Esophagus (tissue), 2 donors: ENCODE measurements at regions not wholly inside any gene's neighbourhood (a gene's known extent, or its start where the extent isn't known, plus 50 kb on each side); places are given as distances from the start of the nearest gene placed in this dataset.

Experiments
- H3K27ac ChIP-seq, 2 donors: one replicate each; pipeline ENCODE4 v1.5.1; 2013; ENCODE audit warnings: low read depth in 2 of 2, mild to moderate bottlenecking in 2 of 2, inconsistent platforms in 1 of 2, low read length in 1 of 2, moderate library complexity in 1 of 2
- H3K27me3 ChIP-seq, 2 donors: one replicate each; pipeline ENCODE4 v1.6.1; 2013; ENCODE audit warnings: low read length in 2 of 2, control low read depth in 1 of 2, mild to moderate bottlenecking in 1 of 2; ENCODE audit not compliant: insufficient read depth in 2 of 2, control insufficient read depth in 1 of 2
- H3K36me3 ChIP-seq, 2 donors: one replicate each; pipeline ENCODE4 v1.6.1; 2013; ENCODE audit warnings: low read length in 1 of 2; ENCODE audit not compliant: control insufficient read depth in 2 of 2, insufficient read depth in 2 of 2
- H3K4me1 ChIP-seq, 2 donors: one replicate each; pipeline ENCODE4 v1.6.1; 2013; ENCODE audit warnings: low read length in 1 of 2; ENCODE audit not compliant: control insufficient read depth in 2 of 2, insufficient read depth in 2 of 2
- H3K4me3 ChIP-seq, 2 donors: one replicate each; pipeline ENCODE4 v1.5.1; 2013; ENCODE audit warnings: low read length in 2 of 2, mild to moderate bottlenecking in 2 of 2, low read depth in 1 of 2, moderate library complexity in 1 of 2
- H3K9me3 ChIP-seq, 2 donors: one replicate each; pipeline ENCODE4 v1.6.1; 2013; ENCODE audit warnings: mild to moderate bottlenecking in 2 of 2, low read depth in 1 of 2, low read length in 1 of 2, moderate library complexity in 1 of 2; ENCODE audit not compliant: control insufficient read depth in 2 of 2, insufficient read depth in 1 of 2
- WGBS, 2 donors: extraction: QIAGEN DNeasy Blood & Tissue Kit; methylation state at CpG; one replicate each; pipeline ENCODE4 v1.1.7; 2013; 5-methylcytosine and 5-hydroxymethylcytosine counted together
- donor health status: healthy with polysubstance abuse.
- donor health status: Bipolar disorder and iron deficiency.

- Histone ChIP-seq H3K4me1 (no peaks in the 10 kb centered on the region), H3K27me3 (peaks cover 0 to 2% of the 10 kb centered on the region in 2 donors), H3K36me3 (no peaks in the 10 kb centered on the region), H3K9me3 (no peaks in the 10 kb centered on the region), H3K4me3 (no peak overlapping the region), H3K27ac (no peak overlapping the region)
- WGBS, 2 donors, result 54 to 59% methylated on average over 2 of the region's 2 CpGs
These were observed 706.8 kb upstream of the MBL2 start for GRCh38 chr10:53479365-53479764.

GRCh38 chr10:53477313-53477675, 704.7 kb upstream of the MBL2 start:
- Histone ChIP-seq H3K27me3 (peaks cover 0 to 2% of the 10 kb centered on the region in 2 donors), H3K4me1 (no peaks in the 10 kb centered on the region), H3K4me3 (no peak overlapping the region), H3K36me3 (no peaks in the 10 kb centered on the region), H3K9me3 (no peaks in the 10 kb centered on the region), H3K27ac (no peak overlapping the region)
- 63 to 68% methylated on average over 1 of the region's 1 CpG for WGBS, 2 donors

- H3K27ac ChIP-seq, result no peak overlapping the region
- no peaks in the 10 kb centered on the region for H3K36me3 ChIP-seq
- WGBS, 2 donors, result 54 to 63% methylated on average over 3 of the region's 3 CpGs
- H3K4me3 ChIP-seq, result no peak overlapping the region
- H3K9me3 ChIP-seq, result no peaks in the 10 kb centered on the region
- peaks cover 0 to 2% of the 10 kb centered on the region in 2 donors for H3K27me3 ChIP-seq
- no peaks in the 10 kb centered on the region for H3K4me1 ChIP-seq
These were observed 704.2 kb upstream of the MBL2 start for GRCh38 chr10:53476650-53477312.

GRCh38 chr10:53469383-53469782, 696.8 kb upstream of the MBL2 start:
- WGBS, 2 donors, result 57 to 64% methylated on average over 2 of the region's 2 CpGs
- no peaks in the 10 kb centered on the region for H3K27me3 ChIP-seq
- no peak overlapping the region for H3K27ac ChIP-seq
- H3K9me3 ChIP-seq, result no peaks in the 10 kb centered on the region
- H3K4me1 ChIP-seq, result no peaks in the 10 kb centered on the region
- H3K36me3 ChIP-seq, result no peaks in the 10 kb centered on the region
- no peak overlapping the region for H3K4me3 ChIP-seq

- no peaks in the 10 kb centered on the region for H3K27me3 ChIP-seq
- H3K4me1 ChIP-seq, result no peaks in the 10 kb centered on the region
- no peak overlapping the region for H3K4me3 ChIP-seq
- peaks cover 0 to 2% of the 10 kb centered on the region in 2 donors for H3K9me3 ChIP-seq
- H3K27ac ChIP-seq, result no peak overlapping the region
- WGBS, 2 donors, result 59 to 72% methylated on average over 4 of the region's 4 CpGs
- H3K36me3 ChIP-seq, result no peaks in the 10 kb centered on the region
These were observed 691.0 kb upstream of the MBL2 start for GRCh38 chr10:53463539-53463938.

- Histone ChIP-seq H3K4me3 (no peak overlapping the region), H3K36me3 (no peaks in the 10 kb centered on the region), H3K27me3 (no peaks in the 10 kb centered on the region), H3K9me3 (peaks cover 0 to 2% of the 10 kb centered on the region in 2 donors), H3K27ac (no peak overlapping the region), H3K4me1 (no peaks in the 10 kb centered on the region)
- WGBS, 2 donors, result 65 to 68% methylated on average over 1 of the region's 1 CpG
These were observed 685.4 kb upstream of the MBL2 start for GRCh38 chr10:53458007-53458406.

GRCh38 chr10:53453196-53453595, 680.6 kb upstream of the MBL2 start:
- H3K27ac ChIP-seq, result no peak overlapping the region
- no peak overlapping the region for H3K4me3 ChIP-seq
- 60 to 62% methylated on average over 1 of the region's 1 CpG for WGBS, 2 donors
- H3K9me3 ChIP-seq, result no peaks in the 10 kb centered on the region
- no peaks in the 10 kb centered on the region for H3K27me3 ChIP-seq
- no peaks in the 10 kb centered on the region for H3K4me1 ChIP-seq
- no peaks in the 10 kb centered on the region for H3K36me3 ChIP-seq

- Histone ChIP-seq H3K27me3 (no peaks in the 10 kb centered on the region), H3K36me3 (no peaks in the 10 kb centered on the region), H3K4me1 (no peaks in the 10 kb centered on the region), H3K27ac (no peak overlapping the region), H3K9me3 (no peaks in the 10 kb centered on the region), H3K4me3 (no peak overlapping the region)
- 75 to 86% methylated on average over 1 of the region's 1 CpG for WGBS, 2 donors
These were observed 675.0 kb upstream of the MBL2 start for GRCh38 chr10:53447576-53447975.

- 88 to 91% methylated on average over 1 of the region's 1 CpG for WGBS, 2 donors
- Histone ChIP-seq H3K4me1 (no peaks in the 10 kb centered on the region), H3K27ac (no peak overlapping the region), H3K27me3 (no peaks in the 10 kb centered on the region), H3K36me3 (no peaks in the 10 kb centered on the region), H3K4me3 (no peak overlapping the region), H3K9me3 (no peaks in the 10 kb centered on the region)
These were observed 669.3 kb upstream of the MBL2 start for GRCh38 chr10:53441843-53442242.

GRCh38 chr10:53440601-53441000, 668.0 kb upstream of the MBL2 start:
- no peaks in the 10 kb centered on the region for H3K27me3 ChIP-seq
- 77 to 79% methylated on average over 3 of the region's 3 CpGs for WGBS, 2 donors

More at GRCh38 chr10:53440601-53441000, 668.0 kb upstream of the MBL2 start:
- H3K4me1 ChIP-seq, result no peaks in the 10 kb centered on the region
- H3K36me3 ChIP-seq, result no peaks in the 10 kb centered on the region
- no peak overlapping the region for H3K27ac ChIP-seq
- no peaks in the 10 kb centered on the region for H3K9me3 ChIP-seq
- no peak overlapping the region for H3K4me3 ChIP-seq
